ENCODE measurements at regions not wholly inside any gene's neighbourhood (a gene's known extent, or its start where the extent isn't known, plus 50 kb on each side); places are given as distances from the start of the nearest gene placed in this dataset.

- TF ChIP-seq POLR2AphosphoS5 (IDR thresholded peaks at IDR 0.05; ENCODE audit: insufficient read depth, low read depth, low read length) (no peak), POLR2A (IDR thresholded peaks at IDR 0.05; ENCODE audit: low read depth, low read length) (no peak), JUN (IDR thresholded peaks at IDR 0.05; ENCODE audit: borderline replicate concordance, insufficient read depth, insufficient read length, low read depth) (no peak)
- TF ChIP-seq, protein P1, sequence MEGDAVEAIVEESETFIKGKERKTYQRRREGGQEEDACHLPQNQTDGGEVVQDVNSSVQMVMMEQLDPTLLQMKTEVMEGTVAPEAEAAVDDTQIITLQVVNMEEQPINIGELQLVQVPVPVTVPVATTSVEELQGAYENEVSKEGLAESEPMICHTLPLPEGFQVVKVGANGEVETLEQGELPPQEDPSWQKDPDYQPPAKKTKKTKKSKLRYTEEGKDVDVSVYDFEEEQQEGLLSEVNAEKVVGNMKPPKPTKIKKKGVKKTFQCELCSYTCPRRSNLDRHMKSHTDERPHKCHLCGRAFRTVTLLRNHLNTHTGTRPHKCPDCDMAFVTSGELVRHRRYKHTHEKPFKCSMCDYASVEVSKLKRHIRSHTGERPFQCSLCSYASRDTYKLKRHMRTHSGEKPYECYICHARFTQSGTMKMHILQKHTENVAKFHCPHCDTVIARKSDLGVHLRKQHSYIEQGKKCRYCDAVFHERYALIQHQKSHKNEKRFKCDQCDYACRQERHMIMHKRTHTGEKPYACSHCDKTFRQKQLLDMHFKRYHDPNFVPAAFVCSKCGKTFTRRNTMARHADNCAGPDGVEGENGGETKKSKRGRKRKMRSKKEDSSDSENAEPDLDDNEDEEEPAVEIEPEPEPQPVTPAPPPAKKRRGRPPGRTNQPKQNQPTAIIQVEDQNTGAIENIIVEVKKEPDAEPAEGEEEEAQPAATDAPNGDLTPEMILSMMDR (IDR thresholded peaks at IDR 0.05; ENCODE audit: extremely low read depth in 1 of 2, insufficient read depth in 1 of 2, low read depth in 1 of 2, low read length in 2 of 2) = no peak
These were observed 344.9 kb upstream of the MKI67 start for GRCh38 chr10:128471151-128471550.
